GM15510 (cell line): ENCODE measurements at regions not wholly inside any gene's neighbourhood (a gene's known extent, or its start where the extent isn't known, plus 50 kb on each side); places are given as distances from the start of the nearest gene placed in this dataset.

Experiments
- POLR2A ChIP-seq: IDR thresholded peaks from 3 replicates; pipeline ENCODE4 v1.6.1; 2011; ENCODE audit warnings: borderline replicate concordance; ENCODE audit not compliant: insufficient read length; ENCODE audit errors: extremely low read depth

- no peak for TF ChIP-seq POLR2A
These were observed 404.7 kb downstream of the RRAGC start for GRCh38 chr1:38454749-38455441.

- no peak for TF ChIP-seq POLR2A
These were observed 405.3 kb downstream of the RRAGC start for GRCh38 chr1:38454236-38454635.

DNA sequence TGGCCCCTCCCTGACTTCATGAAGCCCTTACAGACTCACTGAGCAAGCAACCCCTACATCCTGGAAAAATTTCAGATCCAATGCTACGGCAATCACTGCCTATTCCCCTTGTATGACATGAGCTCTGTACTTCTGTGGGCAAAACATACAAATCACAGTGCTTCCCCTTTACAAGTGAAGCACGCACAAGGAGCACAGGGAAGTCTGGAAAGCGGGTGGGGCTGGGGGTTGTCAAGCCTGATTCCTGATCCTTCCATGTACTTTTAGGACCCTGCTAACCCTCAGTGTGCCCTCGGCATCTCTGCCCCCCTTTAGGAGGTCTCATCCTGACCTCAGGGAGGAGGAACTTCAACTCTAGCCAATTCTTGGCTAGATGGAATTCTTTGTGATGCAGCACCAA is 405.7 kb upstream of the POU3F1 start:
- TF ChIP-seq POLR2A: no peak

DNA sequence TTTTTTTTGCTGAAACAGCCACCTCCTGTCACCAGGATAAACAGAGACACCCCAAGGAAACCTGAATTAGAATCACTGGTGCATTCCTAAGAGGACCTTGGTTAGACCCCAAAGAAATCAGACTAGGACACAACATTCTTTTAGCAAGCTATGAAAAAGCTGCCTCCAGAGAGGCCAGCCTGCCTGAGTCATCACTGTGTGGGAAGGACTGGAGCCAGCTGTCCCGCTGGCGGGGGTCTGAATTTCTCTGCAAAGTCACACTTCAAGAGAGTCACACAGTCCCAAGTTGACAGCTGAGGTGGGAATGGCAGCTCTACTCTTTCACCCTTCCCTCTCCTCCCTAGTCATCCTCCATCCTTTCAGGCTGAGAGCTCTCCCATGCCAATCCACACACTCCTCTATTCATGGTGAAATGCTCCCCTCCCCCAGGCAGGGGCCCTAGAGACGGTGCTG is 405.0 kb upstream of the POU3F1 start:
- no peak for TF ChIP-seq POLR2A

DNA sequence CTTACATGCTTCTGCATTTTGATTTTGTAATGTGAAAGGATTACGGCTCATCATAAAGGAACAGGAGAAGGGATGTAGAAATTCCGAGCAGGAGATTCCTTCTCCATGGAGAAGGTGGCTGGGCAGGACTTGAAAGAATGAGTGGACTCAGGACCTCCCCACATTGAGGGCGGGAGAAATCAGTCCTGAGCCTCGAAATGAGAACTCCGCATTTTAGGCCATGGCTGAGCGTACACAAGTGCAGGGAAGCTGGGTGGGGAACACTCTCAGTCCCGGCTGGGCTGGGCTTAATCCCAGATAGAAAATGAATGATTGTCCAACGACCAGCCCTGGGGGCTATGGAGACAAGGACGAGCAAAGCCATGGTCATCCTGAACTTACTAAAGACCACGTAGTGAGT is 402.3 kb upstream of the POU3F1 start:
- no peak for TF ChIP-seq POLR2A

DNA sequence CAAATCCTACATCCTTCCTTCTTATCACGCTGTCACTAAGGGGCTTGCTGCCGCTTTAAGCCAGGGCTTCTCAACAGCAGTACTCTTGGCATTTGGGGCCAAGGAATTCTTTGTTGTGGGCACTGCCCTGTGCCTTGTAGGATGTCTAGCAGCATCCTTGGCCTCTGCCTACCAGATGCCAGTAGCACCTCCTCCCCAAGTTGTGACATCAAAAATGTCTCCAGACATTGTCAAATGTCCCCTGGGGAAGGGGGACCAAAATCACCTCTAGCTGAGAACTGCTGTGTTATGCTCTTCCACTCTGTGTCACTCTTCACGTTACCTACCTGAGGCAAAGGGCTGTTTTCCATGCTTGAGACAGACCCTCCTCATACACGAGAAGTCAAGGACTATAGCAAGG is 400.3 kb upstream of the POU3F1 start:
- no peak for TF ChIP-seq POLR2A

DNA sequence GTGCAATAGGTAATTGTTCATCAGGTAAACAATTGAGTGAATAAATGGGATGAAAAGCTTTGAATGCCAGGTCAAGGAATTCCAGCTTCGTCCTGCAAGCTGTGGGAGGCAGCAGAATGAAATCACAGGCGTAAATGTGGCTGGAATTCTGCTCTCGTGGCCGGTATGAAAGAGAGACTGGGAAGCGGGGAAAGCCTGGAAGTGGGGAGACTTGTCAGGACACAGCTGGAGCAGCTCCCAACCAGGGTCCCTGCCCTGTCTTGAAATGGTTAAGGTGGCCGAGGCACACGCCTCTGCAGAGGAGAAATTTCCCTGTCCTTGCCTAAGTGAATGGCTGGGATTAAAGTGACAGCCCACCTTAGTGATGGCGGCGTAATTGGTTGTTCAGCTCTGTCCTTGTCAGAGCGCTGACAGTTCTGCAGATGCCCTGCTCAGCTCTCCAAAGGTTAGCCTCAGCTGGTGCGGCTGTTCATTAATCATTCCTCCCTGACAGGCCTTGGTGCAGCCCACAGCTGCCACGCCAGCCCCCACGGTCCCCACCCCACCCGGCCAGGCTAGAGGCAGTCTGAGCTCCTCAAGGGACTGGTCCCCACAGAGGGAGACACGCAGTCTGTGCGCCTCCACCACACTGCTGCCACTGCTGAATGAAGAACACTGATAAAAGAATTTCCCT is 398.3 kb upstream of the POU3F1 start:
- no peak for TF ChIP-seq POLR2A

DNA sequence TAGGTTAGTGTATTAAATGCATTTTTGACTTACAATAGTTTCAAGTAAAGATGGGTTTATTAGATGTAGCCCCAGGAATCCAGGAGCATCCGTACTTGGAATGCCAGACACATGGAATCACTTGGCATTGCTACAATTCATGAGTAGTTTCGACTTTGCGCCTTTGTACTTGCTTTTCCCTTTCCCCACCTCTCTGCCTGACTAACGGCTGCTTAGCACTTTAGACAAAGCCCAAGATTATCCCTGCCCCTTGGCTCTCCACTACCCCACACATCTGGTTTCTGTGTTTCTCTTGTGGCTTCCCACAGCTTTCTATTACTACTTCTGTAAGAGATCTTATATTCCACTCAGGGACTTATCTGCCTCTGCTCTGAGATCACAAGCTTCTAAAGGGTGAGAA is 397.7 kb upstream of the POU3F1 start:
- TF ChIP-seq POLR2A: no peak

- TF ChIP-seq POLR2A: no peak
These were observed 393.8 kb upstream of the POU3F1 start for GRCh38 chr1:38440402-38440801.

DNA sequence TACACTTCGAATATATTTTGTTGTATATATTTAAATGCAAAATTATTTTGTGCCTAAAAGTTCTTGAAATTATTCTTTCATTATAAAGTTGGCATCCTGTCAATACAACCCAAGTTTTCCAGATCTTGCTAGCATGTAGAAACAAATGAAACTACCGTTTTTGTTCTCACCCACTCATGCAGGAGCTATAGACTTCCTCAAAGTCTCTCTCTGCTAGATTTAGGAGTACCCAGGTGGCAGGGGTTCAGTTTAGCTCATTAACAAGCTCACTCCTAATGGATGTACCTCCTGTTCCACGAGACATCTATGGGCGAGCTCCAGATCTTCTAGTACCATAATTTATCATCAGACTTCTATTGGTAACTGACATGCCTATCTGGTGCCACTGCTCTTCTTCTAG is 390.2 kb upstream of the POU3F1 start:
- no peak for TF ChIP-seq POLR2A

GRCh38 chr1:38436006-38436405 is 389.4 kb upstream of the POU3F1 start:
- TF ChIP-seq POLR2A: no peak

DNA sequence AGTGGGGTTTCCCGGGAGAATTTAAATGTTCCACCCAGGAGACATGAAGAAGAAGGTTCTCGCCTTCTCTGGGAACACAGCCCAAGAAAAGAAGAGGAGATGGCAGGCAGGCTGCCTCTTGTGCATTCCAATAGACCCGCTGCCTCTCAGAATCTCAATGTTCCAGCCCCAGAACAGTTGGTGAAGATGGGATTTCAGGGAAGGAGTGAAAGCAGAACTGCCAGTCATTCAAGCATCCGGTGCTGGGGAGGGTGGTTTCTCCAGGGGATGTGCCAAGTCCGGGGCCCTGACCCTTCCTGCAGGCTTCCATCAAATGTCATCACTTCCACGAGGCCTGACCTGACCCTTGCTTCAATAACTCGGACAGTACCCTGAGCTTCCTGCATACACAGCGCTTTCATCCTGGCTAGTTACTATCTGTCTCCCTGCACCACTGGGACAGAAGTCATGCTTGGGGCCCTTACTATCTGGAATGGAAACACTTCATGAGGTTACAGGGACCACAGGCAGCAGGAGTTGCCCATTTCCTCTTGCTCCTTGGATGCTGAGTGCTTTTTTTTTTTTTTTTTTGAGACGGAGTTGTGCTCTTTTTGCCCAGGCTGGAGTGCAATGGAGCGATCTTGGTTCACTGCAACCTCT is 386.6 kb upstream of the POU3F1 start:
- TF ChIP-seq POLR2A: no peak

DNA sequence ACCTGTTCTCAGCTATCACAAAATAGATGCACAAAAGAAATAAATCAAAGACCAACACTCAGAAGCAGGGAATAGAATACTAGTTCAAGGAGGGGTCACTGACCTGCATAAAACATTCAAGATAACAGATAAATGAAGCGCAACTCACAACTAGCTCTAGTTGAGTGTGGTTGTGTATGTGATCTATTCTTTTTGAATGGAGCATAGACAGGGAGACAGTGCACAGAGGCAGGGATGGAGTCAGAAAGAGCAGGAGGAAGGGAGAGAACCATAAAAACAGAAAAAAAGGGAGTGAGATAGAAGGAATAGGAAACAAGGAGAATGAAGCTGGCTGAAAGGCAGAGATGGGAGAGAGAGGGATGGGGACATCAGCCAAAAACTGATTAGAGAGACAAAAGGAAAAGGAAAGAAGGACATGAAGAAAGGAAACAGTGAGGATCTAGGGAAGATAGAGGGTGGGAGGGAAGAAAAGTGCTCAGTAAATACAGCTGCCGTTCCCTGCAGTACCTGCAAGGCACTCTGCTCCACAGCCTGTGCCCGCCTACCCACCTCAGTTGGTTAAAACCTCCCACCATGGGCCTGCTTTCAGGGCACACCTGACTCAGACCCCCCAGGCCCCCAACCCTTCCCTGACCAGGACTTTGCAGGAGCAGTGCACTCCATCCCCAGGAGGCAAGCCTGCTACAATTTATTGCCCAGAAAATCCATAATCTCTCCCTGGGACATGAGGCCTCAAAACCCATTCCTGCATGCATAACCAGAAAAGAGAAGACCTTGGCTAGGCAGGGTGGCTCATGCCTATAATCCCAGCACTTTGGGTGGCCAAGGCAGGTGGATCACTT is 385.2 kb upstream of the POU3F1 start:
- TF ChIP-seq POLR2A: no peak

DNA sequence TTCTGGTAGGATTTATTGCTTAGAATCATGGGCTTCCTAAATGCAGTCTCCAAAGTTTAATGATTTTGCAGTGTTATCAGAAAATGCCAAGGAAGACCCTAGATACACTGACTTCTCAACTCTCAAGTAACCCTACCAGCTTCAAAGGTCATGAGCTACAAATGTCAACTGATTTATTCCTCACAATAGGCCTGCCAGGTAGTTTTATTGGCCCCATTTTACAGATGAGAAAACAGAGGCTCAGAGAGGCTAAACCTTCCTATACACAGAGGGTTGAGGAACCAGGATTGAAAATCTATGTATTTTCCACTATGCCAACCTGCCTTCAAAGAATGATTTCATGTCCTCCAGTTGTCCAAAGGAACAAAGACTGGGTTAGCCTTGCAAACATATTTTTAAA is 384.4 kb upstream of the POU3F1 start:
- no peak for TF ChIP-seq POLR2A

DNA sequence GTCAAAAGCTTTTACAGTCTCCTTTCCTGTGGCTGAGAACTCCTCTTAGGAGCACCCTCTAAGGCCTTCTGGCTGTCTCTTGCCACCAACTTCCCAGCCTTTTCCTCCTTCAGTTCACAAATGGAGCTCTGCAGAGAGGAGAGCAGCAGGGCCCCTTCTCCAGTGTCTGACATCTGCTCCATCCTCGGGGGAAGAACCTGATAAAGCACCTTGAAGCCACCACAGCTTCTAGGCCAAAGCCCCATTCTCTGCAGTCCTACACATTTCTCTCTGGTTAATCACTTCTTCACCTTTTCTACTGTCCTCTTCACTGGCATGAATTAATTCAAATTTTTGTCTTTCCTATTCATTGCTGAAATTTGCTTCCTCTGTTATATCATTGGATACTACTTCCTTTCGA is 378.1 kb upstream of the POU3F1 start:
- no peak for TF ChIP-seq POLR2A
